ENCODE measurements at regions not wholly inside any gene's neighbourhood (a gene's known extent, or its start where the extent isn't known, plus 50 kb on each side); places are given as distances from the start of the nearest gene placed in this dataset.

GRCh38 chr12:82529101-82529500 is 157.6 kb upstream of the TMTC2 start:
- no peak for TF ChIP-seq ZFX (IDR thresholded peaks at IDR 0.05; ENCODE audit: borderline replicate concordance)
- no peak for TF ChIP-seq CTCF (IDR thresholded peaks at IDR 0.05)
- H3K27ac ChIP-seq = no peak overlapping the region

GRCh38 chr12:82529954-82530353 is 156.8 kb upstream of the TMTC2 start:
- no peak overlapping the region for H3K27ac ChIP-seq
- TF ChIP-seq CTCF (IDR thresholded peaks at IDR 0.05) (no peak), ZFX (IDR thresholded peaks at IDR 0.05; ENCODE audit: borderline replicate concordance) (no peak)

GRCh38 chr12:82530394-82530793 is 156.3 kb upstream of the TMTC2 start:
- TF ChIP-seq CTCF (IDR thresholded peaks at IDR 0.05) (no peak), ZFX (IDR thresholded peaks at IDR 0.05; ENCODE audit: borderline replicate concordance) (no peak)
- no peak overlapping the region for H3K27ac ChIP-seq

GRCh38 chr12:82533341-82533740 is 153.4 kb upstream of the TMTC2 start:
- H3K27ac ChIP-seq = no peak overlapping the region
- no peak for TF ChIP-seq ZFX (IDR thresholded peaks at IDR 0.05; ENCODE audit: borderline replicate concordance)
- TF ChIP-seq CTCF (IDR thresholded peaks at IDR 0.05) = no peak

- TF ChIP-seq CTCF (IDR thresholded peaks at IDR 0.05) (no peak), ZFX (IDR thresholded peaks at IDR 0.05; ENCODE audit: borderline replicate concordance) (no peak)
- no peak overlapping the region for H3K27ac ChIP-seq
Measured at GRCh38 chr12:82537436-82537835, 149.3 kb upstream of the TMTC2 start.

- H3K27ac ChIP-seq = no peak overlapping the region
- TF ChIP-seq ZFX (IDR thresholded peaks at IDR 0.05; ENCODE audit: borderline replicate concordance) = no peak
- TF ChIP-seq CTCF (IDR thresholded peaks at IDR 0.05) = no peak
Measured at GRCh38 chr12:82554529-82554928, 132.2 kb upstream of the TMTC2 start.

- TF ChIP-seq CTCF (IDR thresholded peaks at IDR 0.05) = no peak
- no peak overlapping the region for H3K27ac ChIP-seq
Measured at GRCh38 chr12:82555699-82556098, 131.0 kb upstream of the TMTC2 start.
